IMR-90 (cell line): ENCODE measurements at regions not wholly inside any gene's neighbourhood (a gene's known extent, or its start where the extent isn't known, plus 50 kb on each side); places are given as distances from the start of the nearest gene placed in this dataset.

Experiments used
- ATAC-seq: fragments of 200-7000 bp; cut with Tn5 transposase; 2 replicates; pipeline ENCODE4 v1.9.1; 2020; ENCODE audit warnings: low read depth, mild to moderate bottlenecking, moderate library complexity
- BruUV-seq: library from RNA; stranded (reverse); fragments of 400-500 nt; replicated peaks from 2 replicates; lab custom pipeline; 2021; lab: Mats Ljungman, UMichigan
- CTCF ChIA-PET: fragments of 300-600 bp; formaldehyde crosslinking; extraction: SDS; loops from one replicate; lab custom pipeline; 2021; ENCODE audit warnings: antibody characterized with exemption; lab: Yijun Ruan, JAX
- POLR2A ChIA-PET: fragments of 300-600 bp; sonication (Branson Sonifier 250); formaldehyde crosslinking; loops from one replicate; lab custom pipeline; 2022; ENCODE audit warnings: antibody characterized with exemption; ENCODE audit not compliant: unreplicated experiment; lab: Charles Lee
- DNase-seq: peaks from one replicate; pipeline ENCODE4 v3.0.0; 2013
- H2AFZ ChIP-seq: replicated peaks from 2 replicates; pipeline ENCODE3; 2013; ENCODE audit warnings: low read length, mild to moderate bottlenecking; ENCODE audit not compliant: poor library complexity
- H2AK5ac ChIP-seq: 2 replicates; pipeline ENCODE4 v1.6.1; 2013; ENCODE audit warnings: low read depth, low read length, inconsistent platforms
- H2AK9ac ChIP-seq: replicated peaks from 2 replicates; pipeline ENCODE3; 2013; ENCODE audit warnings: mild to moderate bottlenecking, low read depth, low read length, moderate library complexity; ENCODE audit not compliant: poor library complexity
- H2BK120ac ChIP-seq: 2 replicates; pipeline ENCODE4 v1.6.1; 2013; ENCODE audit warnings: low read depth, low read length, inconsistent platforms
- H2BK15ac ChIP-seq: 3 replicates; pipeline ENCODE4 v1.6.1; 2013; ENCODE audit warnings: low read depth, low read length, inconsistent platforms
- H2BK20ac ChIP-seq: 2 replicates; pipeline ENCODE4 v1.6.1; 2013; ENCODE audit warnings: low read depth, mild to moderate bottlenecking, inconsistent platforms, low read length, moderate library complexity
- H2BK5ac ChIP-seq: 2 replicates; pipeline ENCODE4 v1.6.1; 2013; ENCODE audit warnings: mild to moderate bottlenecking, low read depth, low read length, inconsistent platforms; ENCODE audit not compliant: poor library complexity, severe bottlenecking
- H3K14ac ChIP-seq: replicated peaks from 2 replicates; pipeline ENCODE4 v1.6.1; 2013; ENCODE audit warnings: low read depth, low read length, inconsistent platforms
- H3K18ac ChIP-seq: 2 replicates; pipeline ENCODE4 v1.6.1; 2013; ENCODE audit warnings: low read depth, low read length, control low read depth
- H3K23ac ChIP-seq: 2 replicates; pipeline ENCODE4 v1.6.1; 2013; ENCODE audit warnings: low read depth, low read length, inconsistent platforms
- H3K27ac ChIP-seq: 2 replicates; pipeline ENCODE4 v1.5.1; 2013; ENCODE audit warnings: mild to moderate bottlenecking, control low read depth, low read length; ENCODE audit not compliant: insufficient read depth
- H3K27me3 ChIP-seq: 2 replicates; pipeline ENCODE4 v1.6.1; 2013; ENCODE audit warnings: low read length; ENCODE audit not compliant: control insufficient read depth, insufficient read depth
- H3K36me3 ChIP-seq: 2 replicates; pipeline ENCODE4 v1.6.1; 2013; ENCODE audit warnings: low read length, mixed read lengths; ENCODE audit not compliant: control insufficient read depth, insufficient read depth
- H3K4ac ChIP-seq: 2 replicates; pipeline ENCODE4 v1.6.1; 2013; ENCODE audit warnings: low read depth, low read length, inconsistent platforms
- H3K4me1 ChIP-seq: 2 replicates; pipeline ENCODE4 v1.6.1; 2013; ENCODE audit warnings: low read length, mixed read lengths; ENCODE audit not compliant: control insufficient read depth, insufficient read depth
- H3K4me2 ChIP-seq: 2 replicates; pipeline ENCODE4 v1.6.1; 2013; ENCODE audit warnings: low read depth, mild to moderate bottlenecking, control low read depth, low read length, moderate library complexity
- H3K4me3 ChIP-seq: 2 replicates; pipeline ENCODE4 v1.5.1; 2013; ENCODE audit warnings: low read depth, mild to moderate bottlenecking, control low read depth, low read length, moderate library complexity; ENCODE audit not compliant: insufficient read depth
- H3K56ac ChIP-seq: 2 replicates; pipeline ENCODE4 v1.6.1; 2013; ENCODE audit warnings: low read length, inconsistent platforms; ENCODE audit not compliant: insufficient read depth; ENCODE audit errors: extremely low read depth
- H3K79me1 ChIP-seq, 2 experiments: 2 replicates each; pipeline ENCODE4 v1.6.1; 2013; ENCODE audit warnings: low read length in 2 of 2, inconsistent platforms in 1 of 2, low read depth in 1 of 2
- H3K9ac ChIP-seq: 2 replicates; pipeline ENCODE4 v1.6.1; 2013; ENCODE audit warnings: low read depth, low read length, control low read depth
- H3K9me1 ChIP-seq: 2 replicates; pipeline ENCODE4 v1.6.1; 2013; ENCODE audit warnings: low read length, inconsistent platforms; ENCODE audit not compliant: insufficient read depth
- H3K9me3 ChIP-seq: 2 replicates; pipeline ENCODE4 v1.6.1; 2013; ENCODE audit warnings: low read length; ENCODE audit not compliant: control insufficient read depth, insufficient read depth
- H4K20me1 ChIP-seq: 2 replicates; pipeline ENCODE4 v1.6.1; 2013; ENCODE audit warnings: low read length, inconsistent platforms; ENCODE audit not compliant: insufficient read depth
- H4K5ac ChIP-seq: 2 replicates; pipeline ENCODE4 v1.6.1; 2013; ENCODE audit warnings: mild to moderate bottlenecking, low read depth, low read length, control low read depth
- H4K8ac ChIP-seq, 2 experiments: 2 replicates each; pipeline ENCODE4 v1.6.1; 2013; ENCODE audit warnings: low read depth in 2 of 2, low read length in 2 of 2, control low read depth in 1 of 2, inconsistent platforms in 1 of 2
- H4K91ac ChIP-seq: 2 replicates; pipeline ENCODE4 v1.6.1; 2013; ENCODE audit warnings: low read depth, low read length, inconsistent platforms; ENCODE audit not compliant: insufficient read depth
- MXI1 ChIP-seq: IDR thresholded peaks from 2 replicates; pipeline ENCODE4 v1.6.1; 2012; ENCODE audit warnings: low read depth, mild to moderate bottlenecking, low read length, moderate library complexity, borderline replicate concordance
- RAD21 ChIP-seq: IDR thresholded peaks from 2 replicates; pipeline ENCODE4 v1.6.1; 2012; ENCODE audit warnings: low read length, improper control_type of control experiment
- WGBS, 2 experiments: methylation state at CpG; one replicate each; pipeline versions ENCODE4 v1.1.5 to v1.1.7; 2013; ENCODE audit warnings: missing lambda C conversion rate in 2 of 2; ENCODE audit not compliant: insufficient read length in 1 of 2; ENCODE audit errors: extremely low coverage in 2 of 2; 5-methylcytosine and 5-hydroxymethylcytosine counted together
- dilution Hi-C: fragments of 300-500 bp; cut with HindIII; formaldehyde crosslinking; loops from one replicate; pipeline ENCODE4 v1.14.3; 2018; ENCODE audit warnings: low sequenced_read_pairs; ENCODE audit not compliant: unreplicated experiment
- in situ Hi-C: fragments of 300-500 bp; cut with MboI; formaldehyde crosslinking; loops from 3 replicates; pipeline ENCODE4 v1.14.3; 2019; ENCODE audit warnings: low sequenced_read_pairs, inconsistent platforms, mixed read lengths
- intact Hi-C: fragments of 100-400 bp; cut with micrococcal nuclease; formaldehyde crosslinking; loops from 2 replicates; pipeline ENCODE4 v1.10.0; 2022

GRCh38 chr20:55693641-55694040 is 311.7 kb downstream of the CBLN4 start:
- Histone ChIP-seq H3K23ac (no peak overlapping the region), H3K9ac (no peak overlapping the region), H2BK5ac (no peak overlapping the region), H3K56ac (no peak overlapping the region), H3K9me1 (no peaks in the 10 kb centered on the region), H2BK20ac (no peak overlapping the region), H3K79me1 (no peaks in the 10 kb centered on the region), H2BK120ac (no peak overlapping the region), H3K9me3 (peaks cover 2% of the 10 kb centered on the region; the same call in 1 of the 2 replicates), H3K18ac (no peak overlapping the region), H4K8ac (no peak overlapping the region), H3K14ac (no peak overlapping the region), H3K27ac (no peak overlapping the region), H4K91ac (no peak overlapping the region), H3K4me3 (no peak overlapping the region), H4K20me1 (no peaks in the 10 kb centered on the region), H3K4ac (no peak overlapping the region), H3K36me3 (no peaks in the 10 kb centered on the region), H2AK5ac (no peak overlapping the region), H2AFZ (no peak overlapping the region), H4K5ac (no peak overlapping the region), H3K27me3 (no peaks in the 10 kb centered on the region), H2AK9ac (no peak overlapping the region), H2BK15ac (no peak overlapping the region), H3K4me2 (no peak overlapping the region), H3K4me1 (no peaks in the 10 kb centered on the region)
- in situ Hi-C loops (no loop called here), dilution Hi-C loops (no loop called here), intact Hi-C loops (no loop called here)
- WGBS, 2 experiments = no CpG with 5 or more reads among the region's 5 CpGs
- no peak for TF ChIP-seq RAD21
- no peak for TF ChIP-seq MXI1
- ChIA-PET POLR2A (no interaction called here), CTCF (no interaction called here)
- DNase-seq (no peak), ATAC-seq (no peak)
- BruUV-seq = no TSS peak
